Spinal cord (tissue), 9 donors: ENCODE measurements at regions not wholly inside any gene's neighbourhood (a gene's known extent, or its start where the extent isn't known, plus 50 kb on each side); places are given as distances from the start of the nearest gene placed in this dataset.

ENCODE experiments used
- DNase-seq, 6 donors: peaks; one replicate each; pipeline versions ENCODE4 v3.0.0 to v3.0.0-alpha.2; 2013 to 2015; ENCODE audit warnings: low spot score in 6 of 6, low read depth in 4 of 6
- H3K27ac ChIP-seq: one replicate; pipeline ENCODE4 v1.5.1; 2013; ENCODE audit warnings: low read depth, low read length, control low read depth
- H3K27me3 ChIP-seq: one replicate; pipeline ENCODE4 v1.6.1; 2013; ENCODE audit warnings: low read length; ENCODE audit not compliant: control insufficient read depth, insufficient read depth
- H3K36me3 ChIP-seq: one replicate; pipeline ENCODE4 v1.6.1; 2013; ENCODE audit warnings: low read length; ENCODE audit not compliant: control insufficient read depth, insufficient read depth
- H3K4me1 ChIP-seq: one replicate; pipeline ENCODE4 v1.6.1; 2013; ENCODE audit warnings: low read length; ENCODE audit not compliant: control insufficient read depth, insufficient read depth
- H3K4me3 ChIP-seq: one replicate; pipeline ENCODE4 v1.5.1; 2013; ENCODE audit warnings: low read depth, low read length, control low read depth
- H3K9me3 ChIP-seq: one replicate; pipeline ENCODE4 v1.6.1; 2013; ENCODE audit warnings: low read length; ENCODE audit not compliant: control insufficient read depth, insufficient read depth
- WGBS: methylation state at CpG from one replicate; pipeline ENCODE4 v1.1.5; 2013; ENCODE audit warnings: missing lambda C conversion rate; ENCODE audit not compliant: insufficient coverage; 5-methylcytosine and 5-hydroxymethylcytosine counted together
- donor health status: healthy.

DNA sequence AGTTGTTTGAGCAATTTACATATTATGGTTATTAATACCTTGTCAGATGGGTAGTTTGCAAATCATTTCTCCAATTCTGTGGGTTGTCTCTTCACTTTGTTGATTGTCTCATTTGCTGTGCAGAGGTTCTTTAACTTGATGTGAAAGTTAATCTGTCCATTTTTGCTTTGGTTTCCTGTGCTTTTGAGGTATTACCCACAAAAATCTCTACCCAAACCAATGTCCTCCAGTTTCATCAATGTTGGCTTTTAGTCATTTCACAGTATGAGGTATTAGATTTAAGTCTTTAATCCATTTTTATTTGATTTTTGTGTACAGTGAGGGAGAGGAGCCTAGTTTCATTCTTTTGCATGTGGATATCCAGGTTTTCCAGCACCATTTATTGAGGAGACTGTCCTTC, 82.4 kb downstream of the MRPS30 start:
- Histone ChIP-seq H3K4me3 (no peak overlapping the region), H3K27me3 (no peaks in the 10 kb centered on the region), H3K9me3 (no peaks in the 10 kb centered on the region), H3K36me3 (no peaks in the 10 kb centered on the region), H3K4me1 (no peaks in the 10 kb centered on the region), H3K27ac (no peak overlapping the region)
- DNase-seq: no peak

- Histone ChIP-seq H3K27me3 (no peaks in the 10 kb centered on the region), H3K9me3 (no peaks in the 10 kb centered on the region), H3K4me3 (no peak overlapping the region), H3K4me1 (no peaks in the 10 kb centered on the region), H3K36me3 (no peaks in the 10 kb centered on the region), H3K27ac (no peak overlapping the region)
- DNase-seq: no peak
Measured at GRCh38 chr5:44900273-44900954, 91.7 kb downstream of the MRPS30 start.

GRCh38 chr5:44907396-44907795, 98.6 kb downstream of the MRPS30 start:
- no peak overlapping the region for H3K27ac ChIP-seq
- WGBS: no CpG with 5 or more reads among the region's 5 CpGs
- H3K4me1 ChIP-seq: no peaks in the 10 kb centered on the region
- H3K4me3 ChIP-seq: no peak overlapping the region
- no peaks in the 10 kb centered on the region for H3K9me3 ChIP-seq
- DNase-seq: no peak
- no peaks in the 10 kb centered on the region for H3K27me3 ChIP-seq
- H3K36me3 ChIP-seq: no peaks in the 10 kb centered on the region

DNA sequence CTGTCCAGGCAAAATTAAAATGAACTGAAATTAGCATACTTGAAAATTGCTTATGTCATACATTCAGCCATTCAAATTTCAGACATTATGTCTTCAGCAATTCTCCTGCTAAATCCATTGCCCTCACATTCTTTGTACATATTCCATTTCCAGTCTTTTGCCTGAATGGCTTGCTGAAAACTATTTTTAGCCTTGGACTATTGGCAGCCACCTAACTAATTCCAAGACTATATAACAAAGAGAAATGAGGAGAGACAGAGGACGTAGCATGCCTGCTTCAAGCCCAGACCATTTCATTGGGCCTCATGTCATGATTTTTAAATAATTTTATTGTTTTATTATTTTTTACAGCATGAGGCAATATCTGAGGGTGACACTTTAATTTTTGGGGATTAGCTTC, 100.3 kb downstream of the MRPS30 start:
- no CpG with 5 or more reads among the region's 1 CpG for WGBS
- Histone ChIP-seq H3K27ac (no peak overlapping the region), H3K36me3 (no peaks in the 10 kb centered on the region), H3K4me3 (no peak overlapping the region), H3K4me1 (no peaks in the 10 kb centered on the region), H3K9me3 (no peaks in the 10 kb centered on the region), H3K27me3 (no peaks in the 10 kb centered on the region)
- no peak for DNase-seq

DNA sequence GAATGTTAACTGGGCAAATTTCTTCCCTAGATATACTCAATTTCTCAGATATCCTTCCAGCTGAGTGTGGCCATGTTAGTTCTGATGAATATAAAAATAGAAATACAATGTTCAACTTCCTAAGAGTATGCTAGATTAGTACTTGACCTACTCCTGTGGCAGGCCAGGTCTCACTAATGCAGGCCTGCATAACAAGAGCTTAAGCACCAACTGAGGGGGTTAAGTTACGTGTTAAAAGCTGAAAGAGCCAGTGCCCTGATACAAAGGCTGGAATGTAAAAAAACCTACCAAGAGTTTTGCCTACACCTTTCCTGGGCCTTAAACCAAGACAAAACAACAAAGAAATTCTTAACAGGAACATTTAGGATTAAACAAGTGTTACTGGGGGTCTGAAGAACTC, 102.8 kb downstream of the MRPS30 start:
- H3K27ac ChIP-seq: no peak overlapping the region
- H3K4me3 ChIP-seq: no peak overlapping the region
- H3K36me3 ChIP-seq: no peaks in the 10 kb centered on the region
- H3K9me3 ChIP-seq: no peaks in the 10 kb centered on the region
- no peaks in the 10 kb centered on the region for H3K4me1 ChIP-seq
- no CpG with 5 or more reads among the region's 1 CpG for WGBS
- DNase-seq: no peak
- no peaks in the 10 kb centered on the region for H3K27me3 ChIP-seq

- no peak for DNase-seq
- no peaks in the 10 kb centered on the region for H3K27me3 ChIP-seq
- no peak overlapping the region for H3K4me3 ChIP-seq
- H3K36me3 ChIP-seq: no peaks in the 10 kb centered on the region
- no peaks in the 10 kb centered on the region for H3K4me1 ChIP-seq
- WGBS: no CpG with 5 or more reads among the region's 2 CpGs
- H3K27ac ChIP-seq: no peak overlapping the region
- H3K9me3 ChIP-seq: no peaks in the 10 kb centered on the region
Measured at GRCh38 chr5:44914221-44914620, 105.5 kb downstream of the MRPS30 start.

- Histone ChIP-seq H3K4me3 (no peak overlapping the region), H3K27me3 (no peaks in the 10 kb centered on the region), H3K27ac (no peak overlapping the region), H3K4me1 (no peaks in the 10 kb centered on the region), H3K9me3 (no peaks in the 10 kb centered on the region), H3K36me3 (no peaks in the 10 kb centered on the region)
- WGBS: 100% methylated on average over 1 of the region's 1 CpG
- DNase-seq: no peak
Measured at GRCh38 chr5:44919560-44919959, 110.8 kb downstream of the MRPS30 start.

GRCh38 chr5:44927115-44927733, 118.5 kb downstream of the MRPS30 start:
- no peaks in the 10 kb centered on the region for H3K9me3 ChIP-seq
- DNase-seq: no peak
- no peaks in the 10 kb centered on the region for H3K36me3 ChIP-seq
- no peak overlapping the region for H3K27ac ChIP-seq
- no CpG with 5 or more reads among the region's 3 CpGs for WGBS
- no peaks in the 10 kb centered on the region for H3K27me3 ChIP-seq
- no peaks in the 10 kb centered on the region for H3K4me1 ChIP-seq
- H3K4me3 ChIP-seq: no peak overlapping the region

GRCh38 chr5:44932922-44933585, 124.3 kb downstream of the MRPS30 start:
- no peak overlapping the region for H3K27ac ChIP-seq
- no peak overlapping the region for H3K4me3 ChIP-seq
- no peaks in the 10 kb centered on the region for H3K9me3 ChIP-seq
- no peaks in the 10 kb centered on the region for H3K27me3 ChIP-seq
- H3K36me3 ChIP-seq: no peaks in the 10 kb centered on the region
- no peak for DNase-seq
- H3K4me1 ChIP-seq: no peaks in the 10 kb centered on the region
- WGBS: no CpG with 5 or more reads among the region's 3 CpGs

GRCh38 chr5:44933686-44934085, 124.9 kb downstream of the MRPS30 start:
- H3K27ac ChIP-seq: no peak overlapping the region
- DNase-seq: no peak
- no CpG with 5 or more reads among the region's 3 CpGs for WGBS
- H3K27me3 ChIP-seq: no peaks in the 10 kb centered on the region
- no peaks in the 10 kb centered on the region for H3K9me3 ChIP-seq
- no peaks in the 10 kb centered on the region for H3K4me1 ChIP-seq
- H3K36me3 ChIP-seq: no peaks in the 10 kb centered on the region
- H3K4me3 ChIP-seq: no peak overlapping the region
